Right renal pelvis (tissue), 4 donors: ENCODE measurements at regions not wholly inside any gene's neighbourhood (a gene's known extent, or its start where the extent isn't known, plus 50 kb on each side); places are given as distances from the start of the nearest gene placed in this dataset.

Experiments used
- DNase-seq, 4 donors: peaks; one replicate each; pipeline ENCODE4 v3.0.0-alpha.2; 2013; ENCODE audit warnings: low read depth in 4 of 4, low spot score in 3 of 4, missing footprints in 1 of 4

- DNase-seq = no peak
Observed at GRCh38 chr4:183563874-183564273, 59.0 kb downstream of the ING2 start.

- peak in 1 of 4 donors; percentile 7 for DNase-seq
Observed at GRCh38 chr4:183571350-183571941, 66.6 kb downstream of the ING2 start.

- no peak for DNase-seq
Observed at GRCh38 chr4:183576701-183577404, 72.0 kb downstream of the ING2 start.

GRCh38 chr4:183580370-183580769 lies 75.5 kb downstream of the ING2 start:
- no peak for DNase-seq

GRCh38 chr4:183580849-183581248 lies 76.0 kb downstream of the ING2 start:
- no peak for DNase-seq

GRCh38 chr4:183586824-183587223 lies 72.2 kb downstream of the RWDD4 start:
- no peak for DNase-seq

GRCh38 chr4:183588169-183588675 lies 70.8 kb downstream of the RWDD4 start:
- peak in 3 of 4 donors; percentile 18 to 38 (median 36) for DNase-seq

GRCh38 chr4:183588691-183589090 lies 70.3 kb downstream of the RWDD4 start:
- no peak for DNase-seq

- DNase-seq = no peak
Observed at GRCh38 chr4:183589461-183590099, 69.4 kb downstream of the RWDD4 start.
